GM21723 (cell line): ENCODE measurements at regions not wholly inside any gene's neighbourhood (a gene's known extent, or its start where the extent isn't known, plus 50 kb on each side); places are given as distances from the start of the nearest gene placed in this dataset.

Experiments
- ATAC-seq: cut with Tn5 transposase; IDR thresholded peaks from one replicate; pipeline ENCODE4 v1.9.1; 2021; ENCODE audit warnings: mild to moderate bottlenecking, moderate library complexity; ENCODE audit not compliant: unreplicated experiment

- ATAC-seq: no peak
These were observed 251.1 kb upstream of the PIK3C3 start for GRCh38 chr18:41703744-41704530.

- ATAC-seq: no peak
These were observed 254.6 kb upstream of the PIK3C3 start for GRCh38 chr18:41700416-41700815.

GRCh38 chr18:41695441-41695840 is 259.6 kb upstream of the PIK3C3 start:
- no peak for ATAC-seq

GRCh38 chr18:41693008-41693407 is 262.0 kb upstream of the PIK3C3 start:
- no peak for ATAC-seq

- no peak for ATAC-seq
These were observed 264.5 kb upstream of the PIK3C3 start for GRCh38 chr18:41690332-41691127.

GRCh38 chr18:41687138-41687537 is 267.9 kb upstream of the PIK3C3 start:
- ATAC-seq: no peak

- ATAC-seq: no peak
These were observed 273.7 kb upstream of the PIK3C3 start for GRCh38 chr18:41681138-41681880.

GRCh38 chr18:41674506-41674905 is 280.5 kb upstream of the PIK3C3 start:
- no peak for ATAC-seq

- no peak for ATAC-seq
These were observed 288.8 kb upstream of the PIK3C3 start for GRCh38 chr18:41666231-41666630.

- no peak for ATAC-seq
These were observed 289.8 kb upstream of the PIK3C3 start for GRCh38 chr18:41665210-41665609.

- no peak for ATAC-seq
These were observed 294.4 kb upstream of the PIK3C3 start for GRCh38 chr18:41660654-41661053.

- ATAC-seq: no peak
These were observed 295.4 kb upstream of the PIK3C3 start for GRCh38 chr18:41659438-41660130.

GRCh38 chr18:41657189-41657588 is 297.8 kb upstream of the PIK3C3 start:
- ATAC-seq: no peak

GRCh38 chr18:41655074-41655473 is 300.0 kb upstream of the PIK3C3 start:
- ATAC-seq: no peak

GRCh38 chr18:41647914-41648313 is 307.1 kb upstream of the PIK3C3 start:
- ATAC-seq: no peak

GRCh38 chr18:41646915-41647620 is 308.0 kb upstream of the PIK3C3 start:
- ATAC-seq: no peak

GRCh38 chr18:41645589-41646360 is 309.3 kb upstream of the PIK3C3 start:
- ATAC-seq: no peak

GRCh38 chr18:41644466-41644865 is 310.6 kb upstream of the PIK3C3 start:
- ATAC-seq: no peak

- no peak for ATAC-seq
These were observed 311.6 kb upstream of the PIK3C3 start for GRCh38 chr18:41643427-41643826.

GRCh38 chr18:41642756-41643155 is 312.3 kb upstream of the PIK3C3 start:
- no peak for ATAC-seq
